ENCODE measurements at regions not wholly inside any gene's neighbourhood (a gene's known extent, or its start where the extent isn't known, plus 50 kb on each side); places are given as distances from the start of the nearest gene placed in this dataset.

- no peak for TF ChIP-seq CTCF (IDR thresholded peaks at IDR 0.05; ENCODE audit: insufficient read depth, low read length)
- no peak for TF ChIP-seq REST (IDR thresholded peaks at IDR 0.05; ENCODE audit: insufficient replicate concordance, low read depth)
- no peak for TF ChIP-seq POLR2AphosphoS5 (IDR thresholded peaks at IDR 0.05; ENCODE audit: low read depth)
Observed at GRCh38 chr3:34808287-34808686, 831.0 kb upstream of the ARPP21 start.

Measured in HL-60 (cell line).